ENCODE measurements at regions not wholly inside any gene's neighbourhood (a gene's known extent, or its start where the extent isn't known, plus 50 kb on each side); places are given as distances from the start of the nearest gene placed in this dataset.

DNA sequence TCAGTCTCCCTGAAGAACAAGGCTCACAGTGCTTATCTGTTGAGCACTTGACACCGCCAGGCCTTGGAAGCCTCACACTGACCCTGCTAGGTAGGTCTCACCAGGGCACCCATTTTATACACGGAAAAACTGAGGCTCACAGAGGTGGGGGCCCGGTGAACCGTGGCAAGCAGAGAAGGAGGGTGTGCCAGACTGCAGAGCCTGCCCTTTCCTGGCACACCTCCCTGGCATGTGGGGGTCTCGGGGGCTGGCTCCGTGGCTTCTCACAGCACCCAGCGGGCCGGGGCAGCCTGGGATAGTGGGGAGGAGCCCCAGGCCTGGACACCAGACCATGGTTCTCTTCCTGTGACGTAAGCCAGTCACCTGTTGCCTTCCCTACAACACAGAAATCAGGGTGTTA, 53.7 kb upstream of the IER5L start:
- TF ChIP-seq, protein P1, sequence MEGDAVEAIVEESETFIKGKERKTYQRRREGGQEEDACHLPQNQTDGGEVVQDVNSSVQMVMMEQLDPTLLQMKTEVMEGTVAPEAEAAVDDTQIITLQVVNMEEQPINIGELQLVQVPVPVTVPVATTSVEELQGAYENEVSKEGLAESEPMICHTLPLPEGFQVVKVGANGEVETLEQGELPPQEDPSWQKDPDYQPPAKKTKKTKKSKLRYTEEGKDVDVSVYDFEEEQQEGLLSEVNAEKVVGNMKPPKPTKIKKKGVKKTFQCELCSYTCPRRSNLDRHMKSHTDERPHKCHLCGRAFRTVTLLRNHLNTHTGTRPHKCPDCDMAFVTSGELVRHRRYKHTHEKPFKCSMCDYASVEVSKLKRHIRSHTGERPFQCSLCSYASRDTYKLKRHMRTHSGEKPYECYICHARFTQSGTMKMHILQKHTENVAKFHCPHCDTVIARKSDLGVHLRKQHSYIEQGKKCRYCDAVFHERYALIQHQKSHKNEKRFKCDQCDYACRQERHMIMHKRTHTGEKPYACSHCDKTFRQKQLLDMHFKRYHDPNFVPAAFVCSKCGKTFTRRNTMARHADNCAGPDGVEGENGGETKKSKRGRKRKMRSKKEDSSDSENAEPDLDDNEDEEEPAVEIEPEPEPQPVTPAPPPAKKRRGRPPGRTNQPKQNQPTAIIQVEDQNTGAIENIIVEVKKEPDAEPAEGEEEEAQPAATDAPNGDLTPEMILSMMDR (IDR thresholded peaks at IDR 0.05), result no peak
- TF ChIP-seq POLR2A (IDR thresholded peaks at IDR 0.05), result no peak
- TF ChIP-seq POLR2AphosphoS5 (IDR thresholded peaks at IDR 0.05), result no peak
- TF ChIP-seq EP300 (IDR thresholded peaks at IDR 0.05), result no peak
